ENCODE measurements at regions not wholly inside any gene's neighbourhood (a gene's known extent, or its start where the extent isn't known, plus 50 kb on each side); places are given as distances from the start of the nearest gene placed in this dataset.

DNA sequence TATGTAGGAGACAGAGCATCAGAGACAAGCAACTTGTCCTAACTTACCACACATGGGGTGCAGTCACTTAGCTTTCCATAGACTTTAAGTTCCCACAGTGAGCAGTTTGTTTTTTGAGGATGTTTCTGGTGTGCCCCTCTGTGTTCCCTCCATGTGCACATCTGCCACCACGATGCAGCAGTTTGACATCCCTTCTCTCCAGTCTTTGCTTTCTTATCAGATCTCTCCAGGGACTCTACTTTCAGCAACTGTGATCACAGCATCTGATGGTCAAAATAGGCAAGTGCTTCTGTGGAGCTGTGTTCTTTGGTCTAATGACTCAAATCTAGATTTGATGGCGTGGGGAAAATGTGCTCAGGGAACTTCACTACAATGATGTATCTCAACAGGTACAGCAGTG is 96.5 kb upstream of the NAMPT start:
- DNase-seq (ENCODE audit: low spot score) (no peak), ATAC-seq (no peak), FAIRE-seq (no peak)
- no peak for TF ChIP-seq NFE2L1 (CRISPR knock-in tag; IDR thresholded peaks at IDR 0.05; ENCODE audit: borderline replicate concordance)
- no peak for TF ChIP-seq FOXK1 (CRISPR knock-in tag; IDR thresholded peaks at IDR 0.05; ENCODE audit: borderline replicate concordance, low read depth)
- TF ChIP-seq SRSF9 (IDR thresholded peaks at IDR 0.05; ENCODE audit: borderline replicate concordance, insufficient read depth, low read depth, low read length, poor library complexity, severe bottlenecking), result no peak
- TF ChIP-seq MYNN (CRISPR knock-in tag; IDR thresholded peaks at IDR 0.05; ENCODE audit: low read depth), result no peak
- no peak for TF ChIP-seq CHD2 (IDR thresholded peaks at IDR 0.05; ENCODE audit: low read depth, low read length)
- TF ChIP-seq ZFAT (CRISPR knock-in tag; conservative IDR thresholded peaks at IDR 0.05), result no peak
- TF ChIP-seq RARA (CRISPR knock-in tag; IDR thresholded peaks at IDR 0.05), result no peak
- no peak for TF ChIP-seq GABPA (IDR thresholded peaks at IDR 0.05; ENCODE audit: low read depth, low read length)
- no peak for TF ChIP-seq GABPA (CRISPR knock-in tag; IDR thresholded peaks at IDR 0.05; ENCODE audit: low read depth)
- no peak for TF ChIP-seq ZFP1 (CRISPR knock-in tag; IDR thresholded peaks at IDR 0.05)
- no peak for TF ChIP-seq ZNF160 (CRISPR knock-in tag; IDR thresholded peaks at IDR 0.05)
- TF ChIP-seq FOXC1 (CRISPR knock-in tag; IDR thresholded peaks at IDR 0.05; ENCODE audit: borderline replicate concordance), result no peak
- TF ChIP-seq EEA1 (CRISPR knock-in tag; IDR thresholded peaks at IDR 0.05; ENCODE audit: borderline replicate concordance), result no peak
- TF ChIP-seq, protein P1, sequence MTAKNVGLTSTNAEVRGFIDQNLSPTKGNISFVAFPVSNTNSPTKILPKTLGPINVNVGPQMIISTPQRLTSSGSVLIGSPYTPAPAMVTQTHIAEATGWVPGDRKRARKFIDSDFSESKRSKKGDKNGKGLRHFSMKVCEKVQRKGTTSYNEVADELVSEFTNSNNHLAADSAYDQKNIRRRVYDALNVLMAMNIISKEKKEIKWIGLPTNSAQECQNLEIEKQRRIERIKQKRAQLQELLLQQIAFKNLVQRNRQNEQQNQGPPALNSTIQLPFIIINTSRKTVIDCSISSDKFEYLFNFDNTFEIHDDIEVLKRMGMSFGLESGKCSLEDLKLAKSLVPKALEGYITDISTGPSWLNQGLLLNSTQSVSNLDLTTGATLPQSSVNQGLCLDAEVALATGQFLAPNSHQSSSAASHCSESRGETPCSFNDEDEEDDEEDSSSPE (CRISPR knock-in tag; IDR thresholded peaks at IDR 0.05), result no peak
- TF ChIP-seq CCDC6 (CRISPR knock-in tag; IDR thresholded peaks at IDR 0.05), result no peak
- no peak for TF ChIP-seq ZNF556 (CRISPR knock-in tag; IDR thresholded peaks at IDR 0.05; ENCODE audit: borderline replicate concordance)
- TF ChIP-seq NAIF1 (CRISPR knock-in tag; IDR thresholded peaks at IDR 0.05; ENCODE audit: borderline replicate concordance), result no peak
- TF ChIP-seq ZBTB21 (CRISPR knock-in tag; IDR thresholded peaks at IDR 0.05), result no peak
- Histone ChIP-seq H3K9me3 (ENCODE audit: low read length) (no peaks in the 10 kb centered on the region), H3K27ac (ENCODE audit: extremely low read length, insufficient read depth, low read length) (no peak overlapping the region), H3K4me1 (ENCODE audit: insufficient read depth, low read length) (peaks cover under 1% of the 10 kb centered on the region; the same call in 1 of the 2 replicates), H3K9ac (ENCODE audit: insufficient read depth, low read depth, low read length) (no peak overlapping the region), H4K20me1 (ENCODE audit: insufficient read depth, low read length) (no peaks in the 10 kb centered on the region), H3K36me3 (replicated peaks in 1 of 2; ENCODE audit: control insufficient read depth in 1 of 2, insufficient read depth in 2 of 2, low read length in 2 of 2) (no peaks in the 10 kb centered on the region), H3K4me3 (replicated peaks in 1 of 3; ENCODE audit: insufficient read depth in 1 of 3, low read depth in 2 of 3, low read length in 3 of 3) (no peak overlapping the region), H3K4me2 (ENCODE audit: low read depth, low read length) (no peak overlapping the region), H2AFZ (ENCODE audit: low read length) (no peak overlapping the region), H3K79me2 (ENCODE audit: insufficient read depth, low read length) (no peaks in the 10 kb centered on the region), H3K27me3 (ENCODE audit: control insufficient read depth in 1 of 2, insufficient read depth in 2 of 2, low read length in 2 of 2) (peaks cover 0 to 14% of the 10 kb centered on the region in 2 experiments; a peak in 2 of 5 replicates)
- BruUV-seq (replicated peaks), result no TSS peak
- ChIA-PET POLR2A (no interaction called here), CTCF (ENCODE audit: low intra/inter-chr PET ratio, low total read pairs) (no interaction called here)
- in situ Hi-C loops (cut with HindIII; ENCODE audit: extremely low pct_ligation_motif_present, low pct_unique_long_range_greater_than_20kb) (no loop called here), intact Hi-C loops (cut with micrococcal nuclease; ENCODE audit: unreplicated experiment) (no loop called here)
- WGBS (ENCODE audit: low lambda C conversion rate), result 0% methylated on average over 2 of the region's 2 CpGs

Data from HepG2 (cell line).